ENCODE measurements at regions not wholly inside any gene's neighbourhood (a gene's known extent, or its start where the extent isn't known, plus 50 kb on each side); places are given as distances from the start of the nearest gene placed in this dataset.

- TF ChIP-seq GATA2 (IDR thresholded peaks at IDR 0.05; ENCODE audit: low read depth, low read length) (no peak), GATA3 (IDR thresholded peaks at IDR 0.05; ENCODE audit: low read depth, low read length) (no peak)
These were observed 1596.3 kb upstream of the PCDH20 start for GRCh38 chr13:63011996-63012395.
